ENCODE measurements at regions not wholly inside any gene's neighbourhood (a gene's known extent, or its start where the extent isn't known, plus 50 kb on each side); places are given as distances from the start of the nearest gene placed in this dataset.

DNA sequence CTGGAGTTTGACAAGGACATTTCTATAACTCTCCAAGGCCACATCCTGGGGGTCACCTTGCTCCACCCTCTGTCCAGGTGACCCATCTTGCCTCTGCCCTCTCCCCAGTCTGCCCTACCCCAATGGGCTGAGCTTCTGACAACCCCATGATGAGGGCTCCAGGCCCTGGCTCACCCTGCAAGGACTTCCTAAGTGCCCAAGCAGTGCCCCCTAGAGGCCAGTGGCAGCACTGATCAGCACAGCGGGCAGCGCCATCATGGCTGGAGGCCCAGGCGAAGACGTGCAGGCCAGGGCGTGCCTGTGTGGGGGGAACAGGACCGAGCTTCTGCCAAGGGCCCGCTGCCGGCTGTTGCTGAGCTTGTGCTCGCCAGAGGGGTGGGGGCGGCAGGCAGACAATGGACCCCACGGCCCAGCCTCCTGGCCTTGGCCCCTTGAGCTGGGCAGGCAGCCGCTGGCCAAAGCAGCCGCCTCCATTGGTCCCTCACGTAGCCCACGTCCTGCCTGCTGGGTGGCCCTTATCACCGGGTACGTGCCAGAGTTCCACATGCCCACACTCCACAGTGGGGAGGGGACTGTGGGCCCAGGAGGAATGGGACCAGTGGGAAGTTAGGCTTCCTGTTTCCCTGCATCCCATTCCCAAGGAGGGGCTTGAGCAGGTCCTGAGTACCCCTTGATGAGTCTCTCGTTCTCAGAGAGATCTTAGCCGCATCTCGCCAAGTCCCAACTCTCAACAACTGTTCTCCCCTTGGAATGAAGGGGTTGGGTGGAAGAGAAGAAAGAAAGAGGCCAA is 64.3 kb downstream of the MRPL14 start:
- no peak for ATAC-seq
- no peak for DNase-seq
- intact Hi-C loops (cut with DNase I, micrococcal nuclease) = no loop called here

DNA sequence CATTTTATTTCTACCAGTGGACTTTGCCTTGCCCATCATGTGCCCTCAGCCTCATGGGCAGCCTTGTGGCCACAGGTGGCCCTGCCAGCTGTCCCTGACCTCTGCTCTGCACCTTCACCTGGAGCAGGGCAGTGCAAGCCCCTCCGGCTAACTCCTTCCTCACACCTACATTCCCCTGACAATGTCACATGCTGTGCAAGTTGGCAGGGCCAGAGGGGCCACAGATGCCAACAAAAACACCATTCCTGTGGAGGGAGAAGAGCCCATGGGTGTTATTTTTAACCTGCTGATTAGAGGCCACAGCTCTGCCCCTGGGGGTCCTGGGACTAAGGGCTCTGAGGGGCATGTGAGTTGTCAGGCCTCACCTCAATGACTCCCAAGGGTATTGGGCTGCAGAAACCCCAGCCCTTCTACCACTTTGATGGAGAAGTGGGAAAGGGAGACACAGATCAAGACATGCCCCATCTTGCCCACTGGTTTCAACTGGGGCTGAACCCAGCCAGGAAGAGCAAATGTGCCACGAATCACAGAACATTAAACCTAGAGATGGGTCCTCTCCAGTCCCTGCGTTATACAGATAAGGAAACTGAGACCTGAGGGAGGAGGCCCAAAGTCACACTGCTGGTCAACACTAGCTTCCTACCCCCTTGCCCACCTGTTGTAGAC is 65.0 kb downstream of the MRPL14 start:
- intact Hi-C loops (cut with DNase I, micrococcal nuclease) = no loop called here
- DNase-seq = no peak
- no peak for ATAC-seq

DNA sequence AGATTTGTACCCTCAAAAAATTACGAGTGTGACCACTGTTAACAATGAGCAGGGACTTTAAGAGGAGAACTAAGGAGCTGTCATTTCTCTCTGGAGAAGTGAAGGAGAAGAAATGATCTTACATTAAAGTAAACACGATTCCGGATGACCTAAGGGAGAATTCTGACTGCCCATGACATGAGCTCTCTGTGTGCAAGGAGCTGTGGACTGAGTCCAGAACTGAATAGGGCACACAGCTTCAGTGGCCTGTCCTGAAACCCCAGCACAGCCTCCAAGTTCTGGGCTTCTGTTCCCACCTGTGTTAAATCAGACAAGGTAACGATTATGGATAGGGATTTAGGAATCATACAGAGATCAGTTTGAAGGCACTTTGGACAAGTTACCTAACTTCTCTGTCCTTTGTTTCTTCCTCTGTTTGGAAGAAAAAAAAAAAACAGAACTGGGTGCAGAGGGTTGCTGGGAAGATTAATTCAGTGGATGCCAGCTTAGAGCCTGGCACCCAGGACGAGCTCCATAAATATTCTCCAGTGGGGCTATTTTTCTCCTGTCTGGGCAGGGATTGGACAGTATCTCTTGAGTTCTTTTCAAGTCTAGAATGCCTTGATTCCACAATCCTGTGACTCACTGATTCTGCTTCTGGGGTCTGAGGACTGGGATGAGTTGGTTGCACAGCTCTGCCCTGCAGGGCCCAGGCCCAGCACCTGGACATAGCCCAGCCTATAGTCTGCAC is 65.7 kb downstream of the MRPL14 start:
- DNase-seq = no peak
- no peak for ATAC-seq
- intact Hi-C loops (cut with DNase I, micrococcal nuclease) = no loop called here

DNA sequence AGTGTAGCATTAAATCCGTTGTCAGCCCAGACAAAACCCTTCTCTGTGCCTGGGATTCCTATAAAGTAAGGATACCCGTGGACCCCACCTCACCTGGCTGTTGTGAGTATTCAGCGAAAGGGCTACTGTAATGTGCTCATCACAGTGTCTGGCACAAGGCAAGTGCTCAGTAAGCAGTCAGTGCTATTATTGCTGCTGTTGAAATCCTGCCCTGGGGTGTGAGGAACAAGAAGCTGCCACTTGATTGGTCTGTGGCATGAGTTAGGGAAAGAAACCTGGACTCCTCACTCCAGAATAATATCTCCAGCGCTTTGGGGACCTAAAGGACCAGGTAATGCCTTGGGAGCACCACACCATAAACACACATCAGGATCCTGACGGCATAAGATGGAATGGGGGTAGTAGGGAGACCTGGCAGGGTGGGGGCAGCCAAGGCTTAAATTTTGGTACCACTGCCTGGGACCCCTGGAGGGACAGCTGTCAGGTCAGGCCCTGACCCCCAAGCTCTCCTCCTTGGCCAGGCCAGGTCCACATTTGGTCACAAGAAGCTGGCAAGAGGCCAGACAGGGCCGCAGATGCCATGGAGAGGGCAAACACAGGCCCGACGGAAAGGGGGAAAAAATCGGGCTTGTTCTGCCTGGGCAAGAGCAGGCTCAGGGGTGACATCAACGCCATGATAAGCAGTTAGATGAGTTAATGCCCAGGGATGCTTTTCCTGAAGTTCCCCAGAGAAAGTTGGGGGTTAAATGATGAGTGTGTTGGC is 66.5 kb downstream of the MRPL14 start:
- intact Hi-C loops (cut with DNase I, micrococcal nuclease) = no loop called here
- ATAC-seq = no peak
- no peak for DNase-seq

DNA sequence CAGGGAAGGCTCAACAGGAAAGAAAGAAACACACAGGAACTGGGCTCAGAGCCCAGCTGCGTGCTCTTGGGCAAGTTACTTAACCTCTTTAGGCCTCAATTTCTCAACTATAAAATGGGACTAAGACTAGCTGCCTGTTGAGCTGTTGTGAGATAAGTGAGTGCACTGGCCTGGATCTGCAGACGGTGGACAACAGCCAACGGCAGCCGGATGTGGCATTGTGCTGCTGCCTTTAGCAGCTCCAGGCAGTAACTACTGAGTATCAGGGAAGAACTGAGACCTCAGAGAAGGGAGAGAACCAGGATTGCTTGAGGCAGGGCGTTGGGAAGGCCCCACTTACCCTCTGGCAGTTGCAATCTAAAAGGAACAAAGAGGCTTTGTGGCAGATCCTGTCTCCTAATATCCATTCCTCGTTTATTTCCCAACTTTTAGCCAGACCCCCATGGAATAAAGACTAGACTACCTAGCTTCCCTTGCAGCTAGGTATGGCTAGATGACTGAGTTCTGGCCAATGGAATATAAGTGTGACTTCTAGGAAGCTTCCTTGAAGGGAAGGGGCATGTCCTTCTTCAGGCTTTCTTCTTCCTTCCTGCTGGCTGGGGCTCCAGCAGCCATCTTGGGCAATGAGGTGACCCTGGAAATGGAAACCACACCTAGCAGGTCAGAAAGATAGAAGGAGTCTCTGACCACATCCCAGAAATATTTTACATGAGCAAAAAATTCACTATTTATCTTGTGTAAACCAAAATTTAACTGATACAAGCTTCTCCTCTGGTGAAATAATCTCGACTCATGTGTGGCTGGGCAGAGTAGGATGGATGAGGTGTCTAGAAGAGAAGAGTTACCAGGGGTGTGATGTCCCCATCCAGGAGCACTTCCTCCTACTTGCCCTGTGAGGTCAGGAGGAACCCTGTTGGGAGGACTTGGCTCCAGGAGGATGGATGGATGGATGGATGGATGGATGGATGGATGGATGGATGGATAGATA is 67.6 kb downstream of the MRPL14 start:
- no peak for ATAC-seq
- DNase-seq = no peak
- intact Hi-C loops (cut with DNase I, micrococcal nuclease) = no loop called here

DNA sequence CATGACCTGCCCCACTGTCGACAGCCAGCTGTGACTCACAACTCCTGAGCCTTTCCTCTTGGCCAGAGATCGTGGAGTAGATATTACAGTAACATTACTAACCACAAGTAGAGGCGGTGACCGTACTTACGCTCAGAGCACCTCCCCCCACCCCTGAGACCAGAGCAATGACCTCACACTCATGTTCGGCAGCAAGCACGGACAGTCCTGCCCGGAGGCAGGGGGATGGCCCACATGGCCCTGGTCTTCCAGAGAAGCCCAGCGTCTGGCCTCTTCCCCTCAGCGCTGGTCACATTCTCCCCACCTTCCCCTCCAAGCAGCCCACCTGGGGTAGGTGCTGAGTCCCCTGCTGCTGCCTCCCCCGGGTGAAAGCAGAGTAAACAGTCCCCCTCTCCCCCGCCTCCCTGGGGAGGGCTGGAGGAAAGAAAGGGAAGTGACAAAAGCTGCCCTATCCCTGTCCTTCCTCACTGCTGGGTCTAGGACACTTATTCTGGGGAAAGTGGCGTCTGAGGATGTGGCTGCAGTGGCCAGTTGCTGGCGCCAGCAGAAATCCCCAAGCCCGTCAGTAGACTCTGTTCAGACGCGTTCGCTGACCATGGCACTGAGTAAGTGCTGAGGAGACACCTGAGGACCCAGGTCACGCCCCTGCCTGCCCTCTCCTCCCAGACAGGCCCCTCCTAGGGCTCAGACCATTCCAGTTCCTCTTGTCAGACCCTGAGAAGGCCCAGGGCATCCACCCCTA is 68.5 kb downstream of the MRPL14 start:
- ATAC-seq = peak; percentile 60
- intact Hi-C loops (cut with DNase I, micrococcal nuclease) = no loop called here

DNA sequence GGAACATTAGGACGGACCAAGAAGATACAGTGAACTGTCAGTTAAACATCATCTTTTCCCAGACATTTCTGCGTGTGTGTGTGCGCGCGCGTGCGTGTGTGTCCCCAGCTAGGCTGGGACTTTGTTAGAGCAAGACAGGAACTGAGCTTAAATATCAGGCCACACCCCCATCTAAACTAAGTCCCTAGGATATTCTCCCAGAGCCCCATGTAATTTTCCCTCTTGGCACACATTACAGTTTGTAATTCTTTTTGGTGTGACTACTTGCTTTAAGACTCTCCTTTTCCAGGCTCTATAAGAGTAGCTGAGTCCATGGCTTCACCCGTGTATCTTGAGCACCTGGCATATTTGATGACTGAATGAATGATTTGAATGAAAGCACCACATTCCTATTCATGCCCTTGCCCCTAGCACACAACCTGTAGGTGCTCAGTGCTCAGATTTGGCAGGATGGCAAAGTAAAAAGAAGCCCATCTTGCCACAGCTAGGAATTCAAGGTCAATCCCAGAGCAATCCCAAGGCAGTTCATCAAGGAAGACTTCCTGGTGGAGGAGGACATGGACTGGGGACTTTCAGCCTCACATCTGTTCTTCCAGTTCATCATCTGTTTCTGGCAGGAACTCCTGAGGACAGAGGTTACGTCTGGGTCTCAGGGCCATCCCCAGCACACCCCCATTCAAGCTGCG is 69.2 kb downstream of the MRPL14 start:
- intact Hi-C loops (cut with DNase I, micrococcal nuclease) = no loop called here
- DNase-seq = no peak
- no peak for ATAC-seq

More for the DNA sequence above, 68.5 kb downstream of the MRPL14 start:
- peak; percentile 51 to 79 for DNase-seq

DNA sequence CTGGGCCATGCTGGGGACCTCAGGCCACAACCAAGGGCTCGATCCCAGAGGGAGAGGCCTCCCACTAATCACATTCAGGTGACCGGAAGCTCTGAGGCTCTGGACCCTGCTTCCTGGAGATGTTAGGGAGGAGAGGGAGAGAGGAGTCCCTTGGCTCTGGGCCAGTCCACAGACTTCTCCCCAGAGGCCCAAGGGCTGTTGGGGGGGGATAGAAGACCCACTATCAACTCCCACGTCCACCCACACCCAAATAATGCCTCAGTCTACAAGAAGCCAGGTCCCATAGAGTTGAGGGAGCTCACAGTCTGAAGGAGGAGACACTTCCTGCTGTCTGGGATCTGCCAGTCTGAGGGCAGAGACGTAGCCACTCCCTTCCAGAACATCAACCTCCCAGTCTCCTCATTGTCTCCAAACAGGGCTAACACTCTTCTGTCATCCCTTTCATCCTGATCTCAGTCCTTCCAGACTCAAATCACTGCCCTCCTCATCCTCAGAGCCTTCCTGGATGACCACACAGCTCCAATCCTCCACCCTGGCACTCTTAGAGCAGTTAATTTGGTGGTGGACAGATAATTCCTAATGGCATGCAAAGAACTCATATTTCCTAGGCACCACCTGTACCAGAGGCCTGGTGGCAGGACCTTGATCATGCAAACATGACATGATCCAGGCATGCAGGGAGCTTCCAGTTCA is 69.9 kb downstream of the MRPL14 start:
- intact Hi-C loops (cut with DNase I, micrococcal nuclease) = no loop called here
- ATAC-seq (no peak), DNase-seq (no peak)

DNA sequence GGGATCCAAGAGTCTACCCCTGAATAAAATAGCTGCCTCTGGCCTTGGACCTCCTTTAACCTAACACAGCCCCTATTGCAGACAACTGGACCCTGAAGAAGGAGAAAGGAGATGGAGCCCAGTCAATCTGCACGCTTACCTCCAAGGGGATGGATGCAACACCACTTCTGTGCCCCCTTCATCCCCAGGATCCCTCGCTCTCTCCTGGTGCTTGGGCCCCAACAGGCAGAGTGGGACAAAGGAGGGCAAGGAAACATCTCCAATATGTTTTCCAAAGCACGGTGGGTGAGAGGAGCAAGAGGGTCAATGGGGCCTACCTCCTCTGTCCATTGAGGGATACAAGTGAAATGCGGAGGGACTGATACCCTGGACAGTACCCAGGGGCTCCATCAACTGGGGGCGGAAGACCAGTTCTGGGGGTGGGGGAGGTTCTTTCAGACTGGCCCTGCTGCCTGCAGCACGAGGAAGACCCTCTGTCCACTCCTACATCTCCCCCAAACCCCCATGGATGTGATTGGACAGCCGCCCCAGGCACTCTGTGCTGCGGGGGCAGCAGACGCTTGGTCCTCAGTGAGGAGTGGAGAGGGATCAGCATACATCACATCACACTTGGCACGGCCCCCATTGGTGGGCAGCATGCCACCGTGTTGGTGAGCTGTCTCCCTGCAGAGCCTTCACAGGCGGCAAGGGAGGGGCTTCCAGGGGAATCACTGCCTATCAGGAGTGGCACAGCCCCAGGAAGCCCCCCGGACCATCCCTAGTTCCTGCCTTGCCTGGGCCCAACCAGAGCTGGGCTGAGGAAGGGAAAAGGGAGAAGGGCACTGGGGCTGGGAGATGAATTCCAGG is 70.6 kb downstream of the MRPL14 start:
- no peak for ATAC-seq
- intact Hi-C loops (cut with DNase I, micrococcal nuclease) = no loop called here
- no peak for DNase-seq

DNA sequence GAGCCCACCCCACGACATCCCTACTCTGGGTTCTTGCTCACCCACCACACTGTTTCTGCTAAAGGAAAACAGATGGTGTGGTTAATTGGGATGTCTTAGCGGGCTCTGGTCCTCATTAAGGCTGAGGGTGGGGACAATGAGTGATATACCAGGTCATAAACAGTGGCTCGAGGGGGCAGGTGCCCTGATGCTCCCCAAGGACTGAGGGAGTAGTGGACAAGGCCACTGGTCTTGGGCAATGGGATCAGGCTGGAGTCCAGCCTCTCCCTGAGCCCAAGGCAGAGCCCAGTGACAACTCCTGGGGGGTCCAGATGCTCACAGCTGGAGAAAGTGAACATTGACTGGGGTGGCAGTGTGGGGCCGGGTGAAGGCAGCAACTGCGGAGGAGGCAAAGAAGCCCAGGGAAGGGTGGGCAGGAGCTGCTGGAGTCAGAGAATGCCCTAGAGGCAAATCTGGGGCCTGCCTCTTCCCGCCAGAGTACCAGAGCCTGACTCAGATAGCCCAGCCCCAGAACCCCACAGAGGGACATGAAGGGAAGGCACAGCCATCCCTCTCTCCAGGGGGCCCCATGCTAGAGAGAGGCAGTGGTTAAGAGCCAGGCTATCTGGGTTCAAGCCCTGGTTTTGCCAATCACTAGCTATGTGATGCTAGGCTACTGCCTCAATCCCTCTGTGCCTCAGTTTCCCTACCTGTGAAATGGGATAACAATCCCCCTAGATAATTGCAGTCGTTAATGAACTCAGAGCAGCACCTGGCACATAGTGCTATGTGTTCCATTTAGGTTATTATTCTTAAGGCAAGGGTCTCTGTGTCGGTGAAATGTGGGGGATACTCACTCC is 72.3 kb downstream of the MRPL14 start:
- intact Hi-C loops (cut with DNase I, micrococcal nuclease) = no loop called here
- DNase-seq = no peak
- ATAC-seq = no peak

DNA sequence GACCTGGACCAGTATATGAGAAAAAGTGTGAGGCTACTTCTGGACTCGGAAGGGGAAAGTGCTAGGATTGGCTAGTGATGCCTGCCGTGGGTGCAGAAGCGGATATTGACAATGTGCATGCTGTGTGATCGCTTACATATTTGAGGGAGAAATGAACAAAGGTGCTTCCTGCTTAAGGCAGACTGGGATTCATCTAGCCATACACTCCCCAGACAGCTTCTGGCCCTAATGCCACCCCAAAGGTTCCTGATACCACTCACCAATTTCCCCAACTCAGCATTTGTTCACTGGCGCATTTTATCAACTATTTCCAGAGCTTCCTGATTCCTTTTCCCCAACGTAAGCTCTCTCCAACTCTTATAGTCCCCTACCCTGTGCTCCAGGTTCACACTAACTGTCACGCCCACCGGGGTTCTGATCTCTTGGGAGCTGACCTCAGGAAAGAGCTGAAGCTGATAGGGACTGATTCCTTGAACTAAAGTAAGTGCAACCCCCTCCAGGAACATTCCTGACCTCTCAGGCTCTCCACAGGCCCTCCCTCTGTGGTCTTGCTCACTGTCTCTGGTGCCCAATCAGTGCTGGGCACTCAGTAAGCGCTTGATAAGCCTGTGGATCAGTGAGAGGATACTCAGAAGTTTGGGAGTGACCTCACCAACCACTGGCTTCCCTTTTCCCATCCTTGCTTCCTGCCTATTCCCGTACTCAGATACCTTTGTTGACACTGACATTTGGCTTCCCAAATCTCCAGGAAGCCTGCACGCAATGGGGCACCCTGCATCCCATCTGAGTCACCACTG is 73.3 kb downstream of the MRPL14 start:
- no peak for ATAC-seq
- intact Hi-C loops (cut with DNase I, micrococcal nuclease) = no loop called here

DNA sequence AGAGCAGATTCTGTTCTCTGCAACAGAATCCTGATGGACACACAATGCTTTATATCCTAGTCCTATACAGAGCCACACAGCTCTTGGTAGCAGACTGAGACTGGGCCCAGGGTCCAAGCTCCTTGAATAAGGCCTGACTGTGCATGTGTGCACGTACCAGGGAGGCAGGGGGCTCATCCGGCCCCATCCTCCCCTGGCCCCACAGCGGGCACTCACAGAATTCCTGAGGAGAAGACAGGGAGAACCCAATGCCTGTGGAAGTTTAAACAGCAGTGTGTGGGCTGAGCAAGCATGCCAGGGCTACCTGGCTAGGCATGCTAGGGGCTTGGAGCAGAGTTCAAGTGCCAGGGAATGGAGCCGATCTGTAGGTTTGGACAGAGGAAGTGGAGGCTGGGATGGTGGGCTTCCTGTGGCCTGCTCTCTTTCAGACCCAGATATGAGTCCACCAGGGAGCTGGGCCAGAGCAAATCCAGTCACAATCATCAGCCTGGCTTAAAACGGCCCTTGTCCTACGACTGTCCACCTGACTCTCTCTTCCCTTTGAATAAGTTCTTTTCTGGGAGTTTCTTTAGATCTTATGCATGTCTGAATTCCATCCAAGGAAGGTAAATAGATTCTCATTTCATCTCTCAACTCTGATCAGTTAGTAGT is 74.0 kb downstream of the MRPL14 start:
- ATAC-seq = no peak
- no peak for DNase-seq
- intact Hi-C loops (cut with DNase I, micrococcal nuclease) = no loop called here

More for the DNA sequence above, 73.3 kb downstream of the MRPL14 start:
- DNase-seq = no peak

DNA sequence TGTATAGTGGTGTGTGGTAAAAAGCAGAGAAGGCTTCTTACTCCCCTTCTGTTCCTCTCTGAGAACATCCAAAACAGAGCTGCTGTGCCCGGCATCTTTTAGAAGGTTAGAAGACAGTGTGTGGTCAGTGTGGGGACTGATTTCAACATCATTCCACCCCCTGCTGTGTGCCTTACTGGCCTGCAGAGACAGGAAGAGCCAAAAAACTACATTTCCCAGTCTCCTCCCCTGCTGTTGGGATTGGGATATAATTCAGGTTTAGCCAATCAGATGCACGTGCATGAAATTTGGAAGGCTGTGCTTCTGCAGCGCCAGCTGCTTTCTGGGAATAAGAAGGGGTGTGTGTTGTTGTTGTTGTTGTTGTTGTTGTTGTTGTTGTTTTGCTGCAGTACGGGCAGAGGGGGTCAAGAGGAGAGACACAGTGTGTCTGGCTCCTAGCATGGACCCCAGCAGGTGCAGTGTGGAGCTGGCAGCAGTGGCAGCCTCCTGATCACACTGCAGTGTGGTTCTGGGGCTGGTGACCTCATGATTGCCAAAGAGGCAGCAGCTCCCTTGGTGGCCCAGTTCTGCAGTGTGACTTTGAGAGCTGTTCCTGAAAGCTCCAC is 74.7 kb downstream of the MRPL14 start:
- no peak for ATAC-seq
- no peak for DNase-seq
- intact Hi-C loops (cut with DNase I, micrococcal nuclease) = no loop called here

All from left colon (tissue), 2 donors.